Glomerular visceral epithelial cell (primary cell): ENCODE measurements at regions not wholly inside any gene's neighbourhood (a gene's known extent, or its start where the extent isn't known, plus 50 kb on each side); places are given as distances from the start of the nearest gene placed in this dataset.

ENCODE experiments used
- DNase-seq: peaks from one replicate; pipeline ENCODE4 v3.0.0-alpha.2; 2016; ENCODE audit errors: extremely low spot score

- DNase-seq, result no peak
These were observed 108.8 kb downstream of the SQOR start for GRCh38 chr15:45743426-45744235.

GRCh38 chr15:45744236-45744589, 109.4 kb downstream of the SQOR start:
- DNase-seq, result no peak

- no peak for DNase-seq
These were observed 112.6 kb downstream of the SQOR start for GRCh38 chr15:45747426-45747825.

GRCh38 chr15:45751629-45752028, 116.8 kb downstream of the SQOR start:
- no peak for DNase-seq

- DNase-seq, result no peak
These were observed 125.1 kb downstream of the SQOR start for GRCh38 chr15:45759936-45760335.

- no peak for DNase-seq
These were observed 127.9 kb downstream of the SQOR start for GRCh38 chr15:45762726-45763125.

- DNase-seq, result no peak
These were observed 128.5 kb downstream of the SQOR start for GRCh38 chr15:45763170-45763869.

GRCh38 chr15:45773149-45773548, 138.3 kb downstream of the SQOR start:
- no peak for DNase-seq

- no peak for DNase-seq
These were observed 141.9 kb downstream of the SQOR start for GRCh38 chr15:45776772-45777171.

GRCh38 chr15:45777781-45778180, 143.0 kb downstream of the SQOR start:
- DNase-seq, result no peak

GRCh38 chr15:45780352-45780751, 145.5 kb downstream of the SQOR start:
- DNase-seq, result no peak

GRCh38 chr15:45784656-45785055, 149.8 kb downstream of the SQOR start:
- DNase-seq, result no peak

- DNase-seq, result no peak
These were observed 151.1 kb downstream of the SQOR start for GRCh38 chr15:45785897-45786296.

- DNase-seq, result no peak
These were observed 155.6 kb downstream of the SQOR start for GRCh38 chr15:45790325-45790943.

- DNase-seq, result no peak
These were observed 159.5 kb downstream of the SQOR start for GRCh38 chr15:45794304-45794703.

- DNase-seq, result no peak
These were observed 160.0 kb downstream of the SQOR start for GRCh38 chr15:45794712-45795439.

GRCh38 chr15:45795440-45796069, 160.7 kb downstream of the SQOR start:
- DNase-seq, result peak; percentile 25

GRCh38 chr15:45796433-45796832, 161.6 kb downstream of the SQOR start:
- DNase-seq, result no peak

- no peak for DNase-seq
These were observed 164.7 kb downstream of the SQOR start for GRCh38 chr15:45799508-45799907.

- DNase-seq, result no peak
These were observed 166.7 kb downstream of the SQOR start for GRCh38 chr15:45801543-45801942.

GRCh38 chr15:45802140-45802539, 167.3 kb downstream of the SQOR start:
- no peak for DNase-seq

- DNase-seq, result no peak
These were observed 169.2 kb downstream of the SQOR start for GRCh38 chr15:45804028-45804427.
